HepG2 (cell line): ENCODE measurements at regions not wholly inside any gene's neighbourhood (a gene's known extent, or its start where the extent isn't known, plus 50 kb on each side); places are given as distances from the start of the nearest gene placed in this dataset.

Experiments
- ATAC-seq: fragments of 200-7000 bp; cut with Tn5 transposase; 3 replicates; pipeline ENCODE4 v1.9.1; 2020; ENCODE audit warnings: mild to moderate bottlenecking, moderate library complexity
- BruUV-seq: library from RNA; stranded (reverse); fragments of 400-500 nt; replicated peaks from 2 replicates; lab custom pipeline; 2021; lab: Mats Ljungman, UMichigan
- CTCF ChIA-PET: fragments of 300-600 bp; formaldehyde crosslinking; extraction: SDS; loops from one replicate; lab custom pipeline; 2021; ENCODE audit warnings: low total read pairs, inconsistent platforms, low intra/inter-chr PET ratio; lab: Yijun Ruan, JAX
- POLR2A ChIA-PET: fragments of 350-600 bp; sonication (Branson Sonifier 250); formaldehyde crosslinking; loops from one replicate; lab custom pipeline; 2020; ENCODE audit warnings: antibody characterized with exemption, inconsistent platforms; lab: Yijun Ruan, JAX
- DNase-seq: peaks from one replicate; pipeline ENCODE4 v3.0.0-alpha.2; 2015; ENCODE audit warnings: low spot score
- FAIRE-seq: peaks from 3 replicates; lab custom pipeline; 2011; peaks lifted over from hg19 to GRCh38; lab: Jason Lieb, UNC
- H2AFZ ChIP-seq: one replicate; pipeline ENCODE4 v1.6.1; 2011; ENCODE audit warnings: low read length, inconsistent platforms
- H3K27ac ChIP-seq: fragments of 300-600 bp; 3 replicates; pipeline ENCODE4 v1.8.0; 2011; ENCODE audit warnings: mixed run types, mild to moderate bottlenecking, mixed read lengths, low read length, inconsistent platforms; ENCODE audit not compliant: insufficient read depth; ENCODE audit errors: extremely low read length
- H3K27me3 ChIP-seq, 2 experiments: fragments of 200-600 bp in 1 of 2; 2 replicates in 1 of 2; 3 replicates in 1 of 2; pipeline versions ENCODE4 v1.6.0 to v1.8.0; 2011; ENCODE audit warnings: low read length in 2 of 2, mild to moderate bottlenecking in 2 of 2, moderate library complexity in 2 of 2, inconsistent platforms in 1 of 2; ENCODE audit not compliant: insufficient read depth in 2 of 2, control insufficient read depth in 1 of 2
- H3K36me3 ChIP-seq, 2 experiments: fragments of 200-600 bp in 1 of 2; replicated peaks in 1 of 2; 2 replicates in 1 of 2; 3 replicates in 1 of 2; pipeline versions ENCODE4 v1.5.1 to v1.8.0; 2011; ENCODE audit warnings: low read length in 2 of 2, inconsistent platforms in 1 of 2; ENCODE audit not compliant: insufficient read depth in 2 of 2, control insufficient read depth in 1 of 2
- H3K4me1 ChIP-seq: 2 replicates; pipeline ENCODE4 v1.5.1; 2012; ENCODE audit warnings: low read length, inconsistent platforms; ENCODE audit not compliant: insufficient read depth
- H3K4me2 ChIP-seq: 2 replicates; pipeline ENCODE4 v1.6.0; 2011; ENCODE audit warnings: low read depth, low read length, inconsistent platforms
- H3K4me3 ChIP-seq, 3 experiments: fragments of 200-600 bp in 1 of 3; sonication (generic), shearing (Covaris generic) in 1 of 3; replicated peaks in 1 of 3; 2 replicates each; pipeline ENCODE4 v1.5.1; 2011 to 2016; ENCODE audit warnings: low read length in 3 of 3, inconsistent platforms in 2 of 3, low read depth in 2 of 3, mild to moderate bottlenecking in 2 of 3, control low read depth in 1 of 3, mixed read lengths in 1 of 3; ENCODE audit not compliant: insufficient read depth in 1 of 3
- H3K79me2 ChIP-seq: one replicate; pipeline ENCODE4 v1.6.1; 2011; ENCODE audit warnings: low read length, inconsistent platforms; ENCODE audit not compliant: insufficient read depth
- H3K9ac ChIP-seq: 2 replicates; pipeline ENCODE4 v1.6.0; 2011; ENCODE audit warnings: mild to moderate bottlenecking, low read depth, low read length, inconsistent platforms; ENCODE audit not compliant: insufficient read depth
- H3K9me3 ChIP-seq: 2 replicates; pipeline ENCODE4 v1.5.1; 2012; ENCODE audit warnings: mild to moderate bottlenecking, low read length
- H4K20me1 ChIP-seq: 2 replicates; pipeline ENCODE4 v1.6.0; 2011; ENCODE audit warnings: inconsistent platforms, mild to moderate bottlenecking, low read length, moderate library complexity; ENCODE audit not compliant: insufficient read depth
- CBFB ChIP-seq: sonication (generic); formaldehyde crosslinking; IDR thresholded peaks from 2 replicates; pipeline ENCODE4 v1.4.0; 2020; ENCODE audit warnings: missing genetic modification reagents
- EEA1 ChIP-seq: sonication (generic); formaldehyde crosslinking; IDR thresholded peaks from 2 replicates; pipeline ENCODE4 v1.5.1; 2020; ENCODE audit warnings: mild to moderate bottlenecking, missing genetic modification reagents, borderline replicate concordance
- ERF ChIP-seq: IDR thresholded peaks from 2 replicates; pipeline ENCODE4 v1.6.1; 2018; ENCODE audit warnings: missing biosample characterization, missing genetic modification reagents
- JUND ChIP-seq: sonication (generic); formaldehyde crosslinking; IDR thresholded peaks from 2 replicates; pipeline ENCODE4 v1.8.0; 2022; ENCODE audit warnings: mild to moderate bottlenecking, missing genetic modification reagents
- KDM1A ChIP-seq: IDR thresholded peaks from 2 replicates; pipeline ENCODE4 v1.6.1; 2016; ENCODE audit warnings: missing compliant biosample characterization
- KLF13 ChIP-seq: sonication (generic); formaldehyde crosslinking; IDR thresholded peaks from 2 replicates; pipeline ENCODE4 v1.4.0; 2020; ENCODE audit warnings: mild to moderate bottlenecking, missing genetic modification reagents
- MTA1 ChIP-seq: sonication (generic); formaldehyde crosslinking; IDR thresholded peaks from 2 replicates; pipeline ENCODE4 v1.4.0; 2020; ENCODE audit warnings: missing genetic modification reagents, mild to moderate bottlenecking, borderline replicate concordance
- RBM39 ChIP-seq: fragments of 200-400 bp; formaldehyde crosslinking; IDR thresholded peaks from one replicate; pipeline ENCODE4 v1.6.1; 2018; ENCODE audit warnings: antibody characterized with exemption, mild to moderate bottlenecking, low read depth, low read length; ENCODE audit not compliant: poor library complexity, severe bottlenecking
- RXRB ChIP-seq: IDR thresholded peaks from 2 replicates; pipeline ENCODE4 v1.6.1; 2016; ENCODE audit warnings: borderline replicate concordance, missing genetic modification reagents, missing compliant biosample characterization
- SATB2 ChIP-seq: sonication (generic); formaldehyde crosslinking; IDR thresholded peaks from 2 replicates; pipeline ENCODE4 v1.5.0; 2020; ENCODE audit warnings: missing genetic modification reagents
- ZKSCAN8 ChIP-seq: IDR thresholded peaks from 2 replicates; pipeline ENCODE4 v1.6.1; 2016; ENCODE audit warnings: borderline replicate concordance, missing genetic modification reagents, missing compliant biosample characterization
- ZMYM4 ChIP-seq: sonication (generic); formaldehyde crosslinking; IDR thresholded peaks from 2 replicates; pipeline ENCODE4 v1.8.1; 2023; ENCODE audit warnings: mild to moderate bottlenecking, missing genetic modification reagents
- ZNF10 ChIP-seq: sonication (generic); formaldehyde crosslinking; IDR thresholded peaks from 2 replicates; pipeline ENCODE4 v1.4.0; 2020; ENCODE audit warnings: mild to moderate bottlenecking, low read depth, missing genetic modification reagents, borderline replicate concordance
- WGBS: methylation state at CpG from one replicate; pipeline ENCODE4 v1.1.6; 2017; ENCODE audit warnings: low lambda C conversion rate; 5-methylcytosine and 5-hydroxymethylcytosine counted together
- in situ Hi-C: cut with HindIII; loops from 2 replicates; pipeline ENCODE4 v1.10.0; 2017; ENCODE audit warnings: low pct_unique_long_range_greater_than_20kb; ENCODE audit not compliant: extremely low pct_ligation_motif_present
- intact Hi-C: fragments of 100-400 bp; cut with micrococcal nuclease; formaldehyde crosslinking; loops from one replicate; pipeline ENCODE4 v1.10.0; 2022; ENCODE audit not compliant: unreplicated experiment
- TF ChIP-seq, protein P1 (sequence below): sonication (generic); formaldehyde crosslinking; IDR thresholded peaks from 2 replicates; pipeline ENCODE4 v1.8.0; 2022; ENCODE audit warnings: low read depth, missing genetic modification reagents
- TF ChIP-seq, protein P2 (sequence below): sonication (generic); formaldehyde crosslinking; IDR thresholded peaks from 2 replicates; pipeline ENCODE4 v1.5.1; 2020; ENCODE audit warnings: missing genetic modification reagents, mild to moderate bottlenecking, borderline replicate concordance
- TF ChIP-seq, protein P3 (sequence below): sonication (generic); formaldehyde crosslinking; IDR thresholded peaks from 2 replicates; pipeline ENCODE4 v1.9.0; 2021; ENCODE audit warnings: missing genetic modification reagents, mild to moderate bottlenecking, borderline replicate concordance

DNA sequence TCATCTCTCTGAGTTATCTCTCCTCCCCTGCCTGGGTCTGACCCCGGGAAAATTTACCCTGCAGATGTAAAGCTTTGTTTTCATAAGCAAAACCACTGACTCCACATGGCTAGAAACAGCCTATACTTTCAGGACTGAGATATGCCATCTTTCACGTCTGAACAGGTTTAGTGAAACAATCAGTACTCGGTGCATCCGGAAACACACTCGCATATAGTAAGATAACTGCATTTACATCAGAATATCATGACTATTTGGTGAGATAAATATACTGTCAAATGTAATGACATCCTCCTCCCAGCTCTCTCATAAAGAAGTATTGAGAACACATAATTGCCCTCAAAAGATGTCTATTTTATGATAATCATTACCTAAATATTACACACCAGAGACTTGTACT lies 172.8 kb downstream of the EFNB2 start:
- ChIA-PET POLR2A (no interaction called here), CTCF (no interaction called here)
- no TSS peak for BruUV-seq
- 0% methylated on average over 5 of the region's 5 CpGs for WGBS
- no peaks in the 10 kb centered on the region for H3K79me2 ChIP-seq
- no peaks in the 10 kb centered on the region for H3K9me3 ChIP-seq
- in situ Hi-C loops (no loop called here), intact Hi-C loops (no loop called here)
- no peaks in the 10 kb centered on the region for H4K20me1 ChIP-seq
- no peaks in the 10 kb centered on the region; a peak in 1 of 5 replicates for H3K27me3 ChIP-seq
- H3K4me1 ChIP-seq: no peaks in the 10 kb centered on the region
- no peak overlapping the region for H3K4me3 ChIP-seq
- ATAC-seq (no peak), DNase-seq (no peak), FAIRE-seq (no peak)
- H3K9ac ChIP-seq: no peak overlapping the region
- TF ChIP-seq SATB2 (CRISPR knock-in tag) (no peak), CBFB (no peak), RBM39 (no peak), ZKSCAN8 (CRISPR knock-in tag) (no peak), JUND (CRISPR knock-in tag) (no peak), KDM1A (CRISPR knock-in tag) (no peak), ZMYM4 (CRISPR knock-in tag) (no peak), EEA1 (no peak)
- TF ChIP-seq, protein P1, sequence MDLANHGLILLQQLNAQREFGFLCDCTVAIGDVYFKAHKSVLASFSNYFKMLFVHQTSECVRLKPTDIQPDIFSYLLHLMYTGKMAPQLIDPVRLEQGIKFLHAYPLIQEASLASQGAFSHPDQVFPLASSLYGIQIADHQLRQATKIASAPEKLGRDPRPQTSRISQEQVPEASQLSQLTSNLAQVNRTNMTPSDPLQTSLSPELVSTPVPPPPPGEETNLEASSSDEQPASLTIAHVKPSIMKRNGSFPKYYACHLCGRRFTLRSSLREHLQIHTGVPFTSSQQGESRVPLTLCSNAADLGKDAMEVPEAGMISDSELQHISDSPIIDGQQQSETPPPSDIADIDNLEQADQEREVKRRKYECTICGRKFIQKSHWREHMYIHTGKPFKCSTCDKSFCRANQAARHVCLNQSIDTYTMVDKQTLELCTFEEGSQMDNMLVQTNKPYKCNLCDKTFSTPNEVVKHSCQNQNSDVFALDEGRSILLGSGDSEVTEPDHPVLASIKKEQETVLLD (CRISPR knock-in tag): no peak
- no peak overlapping the region for H3K27ac ChIP-seq
- H2AFZ ChIP-seq: no peak overlapping the region
- no peaks in the 10 kb centered on the region for H3K36me3 ChIP-seq
- no peak overlapping the region for H3K4me2 ChIP-seq

DNA sequence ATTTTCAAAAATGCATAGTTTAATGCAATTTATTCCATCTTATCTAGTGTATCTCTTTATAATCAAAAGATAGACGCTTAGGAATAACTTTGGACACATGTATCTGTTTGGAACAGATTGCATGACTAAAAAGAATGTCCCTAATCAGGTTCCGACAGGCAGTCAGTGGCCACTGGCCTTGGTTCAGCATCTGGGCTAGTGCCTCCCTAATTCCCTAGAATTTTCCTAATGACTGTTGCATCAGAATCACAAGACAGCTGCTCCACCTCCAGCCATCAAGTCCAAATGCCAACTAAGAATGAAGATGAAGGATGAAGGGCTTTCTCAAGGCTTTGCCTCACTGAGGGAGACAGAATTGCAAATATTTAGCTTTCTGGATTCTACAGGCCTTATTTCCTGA lies 173.8 kb downstream of the EFNB2 start:
- Histone ChIP-seq H3K9me3 (no peaks in the 10 kb centered on the region), H3K27ac (no peak overlapping the region), H3K4me3 (no peak overlapping the region), H3K4me2 (no peak overlapping the region), H3K36me3 (no peaks in the 10 kb centered on the region), H3K4me1 (no peaks in the 10 kb centered on the region), H4K20me1 (no peaks in the 10 kb centered on the region), H3K79me2 (no peaks in the 10 kb centered on the region), H3K9ac (no peak overlapping the region), H3K27me3 (no peaks in the 10 kb centered on the region; a peak in 1 of 5 replicates), H2AFZ (no peak overlapping the region)
- in situ Hi-C loops (no loop called here), intact Hi-C loops (no loop called here)
- ATAC-seq: no peak
- 8% methylated on average over 2 of the region's 2 CpGs for WGBS
- TF ChIP-seq KLF13 (CRISPR knock-in tag) (no peak), RXRB (CRISPR knock-in tag) (no peak), ERF (CRISPR knock-in tag) (no peak), ZNF10 (CRISPR knock-in tag) (no peak), MTA1 (CRISPR knock-in tag) (no peak)
- TF ChIP-seq, protein P2, sequence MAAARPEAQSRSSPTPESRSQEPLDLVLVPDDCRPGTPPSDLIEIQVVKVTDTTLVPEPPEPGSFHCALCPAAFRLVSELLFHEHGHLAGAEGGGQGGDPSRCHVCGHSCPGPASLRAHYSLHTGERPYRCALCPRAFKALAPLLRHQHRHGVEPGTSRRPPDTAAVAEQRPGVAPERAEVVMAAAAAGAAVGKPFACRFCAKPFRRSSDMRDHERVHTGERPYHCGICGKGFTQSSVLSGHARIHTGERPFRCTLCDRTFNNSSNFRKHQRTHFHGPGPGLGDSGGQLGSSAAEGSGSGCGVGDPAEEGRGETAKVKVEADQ (CRISPR knock-in tag): no peak
- TF ChIP-seq, protein P3, sequence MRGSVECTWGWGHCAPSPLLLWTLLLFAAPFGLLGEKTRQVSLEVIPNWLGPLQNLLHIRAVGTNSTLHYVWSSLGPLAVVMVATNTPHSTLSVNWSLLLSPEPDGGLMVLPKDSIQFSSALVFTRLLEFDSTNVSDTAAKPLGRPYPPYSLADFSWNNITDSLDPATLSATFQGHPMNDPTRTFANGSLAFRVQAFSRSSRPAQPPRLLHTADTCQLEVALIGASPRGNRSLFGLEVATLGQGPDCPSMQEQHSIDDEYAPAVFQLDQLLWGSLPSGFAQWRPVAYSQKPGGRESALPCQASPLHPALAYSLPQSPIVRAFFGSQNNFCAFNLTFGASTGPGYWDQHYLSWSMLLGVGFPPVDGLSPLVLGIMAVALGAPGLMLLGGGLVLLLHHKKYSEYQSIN (CRISPR knock-in tag): no peak
- no peak for FAIRE-seq
- CTCF ChIA-PET: no interaction called here
- no peak for DNase-seq
- POLR2A ChIA-PET: no interaction called here
- BruUV-seq: no TSS peak
